ENCODE measurements at regions not wholly inside any gene's neighbourhood (a gene's known extent, or its start where the extent isn't known, plus 50 kb on each side); places are given as distances from the start of the nearest gene placed in this dataset.
"Not testable (repeated sequence)": the region's sequence is repeated elsewhere in the genome, so short reads cannot be mapped to it uniquely, and the experiment has no call there.

GRCh38 chr17:79560527-79560926 lies 50.3 kb downstream of the RBFOX3 start:
- no peak overlapping the region for H3K4me3 ChIP-seq (ENCODE audit: low read depth, low read length)

DNA sequence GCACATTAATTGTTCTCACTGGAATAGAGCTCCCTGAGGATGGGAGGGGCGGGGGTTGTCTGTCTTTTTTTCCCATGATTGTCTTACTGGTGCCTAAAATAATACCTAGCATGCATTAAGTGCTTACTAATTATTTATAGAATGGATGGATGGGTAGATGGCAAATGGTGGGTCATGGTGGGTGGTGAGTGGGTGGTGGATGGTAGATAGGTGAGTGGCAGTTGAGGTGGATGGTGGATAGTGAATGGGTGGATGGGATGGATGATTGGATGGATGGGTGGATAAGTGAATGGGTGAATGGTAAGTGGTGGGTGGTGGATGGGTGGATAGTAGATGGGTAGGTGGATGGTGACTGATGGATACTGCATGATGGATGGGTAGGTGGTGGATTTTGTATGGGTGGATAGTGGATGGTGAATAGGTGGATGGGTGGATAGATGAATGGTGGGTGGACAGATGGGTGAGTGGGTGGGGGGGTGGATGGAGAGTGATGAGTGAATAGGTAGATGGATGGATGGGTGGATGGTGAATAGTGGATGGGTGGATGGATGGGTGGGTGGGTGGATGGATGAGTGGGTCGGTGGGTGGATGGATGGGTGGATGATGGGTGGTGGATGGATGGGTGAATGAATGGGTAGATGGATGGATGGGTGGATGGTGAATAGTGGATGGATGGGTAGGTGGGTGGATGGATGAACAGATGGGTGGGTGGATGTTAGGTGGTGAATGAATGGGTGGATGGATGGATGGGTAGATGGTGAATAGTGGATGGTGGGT lies 51.6 kb downstream of the RBFOX3 start:
- no peak overlapping the region for H3K4me3 ChIP-seq (ENCODE audit: low read depth, low read length)

DNA sequence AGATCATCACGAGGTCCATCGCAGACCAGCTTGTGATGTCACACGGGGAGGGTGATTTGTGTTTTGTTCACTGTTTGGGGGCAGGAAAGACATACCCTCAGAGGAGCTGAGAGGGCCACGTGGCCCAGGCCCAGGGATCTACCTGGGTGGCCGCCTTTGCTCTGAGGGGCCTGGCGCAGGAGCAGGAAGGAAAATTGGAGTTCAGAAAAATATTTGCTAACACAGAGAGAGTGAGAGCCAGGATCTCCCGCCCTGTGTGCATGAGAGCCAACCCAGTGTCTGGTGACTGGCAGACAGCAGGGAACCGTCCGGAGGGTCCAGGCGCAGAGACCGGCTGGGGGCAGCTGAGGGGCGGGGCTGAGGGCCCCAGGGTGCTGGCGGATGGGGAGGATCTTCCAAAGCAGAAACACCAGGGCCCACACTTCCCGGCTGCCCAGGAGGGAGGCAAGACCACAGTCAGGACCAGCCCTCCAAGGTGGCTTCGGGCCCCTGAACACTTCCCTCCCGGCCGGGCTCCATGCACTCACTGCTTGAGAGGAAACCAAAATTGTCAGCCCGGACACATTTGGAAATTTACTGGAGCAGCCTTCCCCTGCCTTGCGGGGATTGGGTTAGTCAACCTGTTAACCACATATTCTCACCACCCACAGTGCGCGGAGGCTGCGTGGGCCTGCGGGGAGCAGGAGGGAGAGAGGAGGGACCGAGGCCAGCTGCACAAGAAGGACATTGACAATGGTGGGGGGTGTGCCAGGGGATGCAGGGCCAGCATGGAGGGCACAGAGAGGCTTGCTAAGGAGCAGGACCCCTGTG lies 52.6 kb downstream of the RBFOX3 start:
- no peak overlapping the region for H3K4me3 ChIP-seq (ENCODE audit: low read depth, low read length)

DNA sequence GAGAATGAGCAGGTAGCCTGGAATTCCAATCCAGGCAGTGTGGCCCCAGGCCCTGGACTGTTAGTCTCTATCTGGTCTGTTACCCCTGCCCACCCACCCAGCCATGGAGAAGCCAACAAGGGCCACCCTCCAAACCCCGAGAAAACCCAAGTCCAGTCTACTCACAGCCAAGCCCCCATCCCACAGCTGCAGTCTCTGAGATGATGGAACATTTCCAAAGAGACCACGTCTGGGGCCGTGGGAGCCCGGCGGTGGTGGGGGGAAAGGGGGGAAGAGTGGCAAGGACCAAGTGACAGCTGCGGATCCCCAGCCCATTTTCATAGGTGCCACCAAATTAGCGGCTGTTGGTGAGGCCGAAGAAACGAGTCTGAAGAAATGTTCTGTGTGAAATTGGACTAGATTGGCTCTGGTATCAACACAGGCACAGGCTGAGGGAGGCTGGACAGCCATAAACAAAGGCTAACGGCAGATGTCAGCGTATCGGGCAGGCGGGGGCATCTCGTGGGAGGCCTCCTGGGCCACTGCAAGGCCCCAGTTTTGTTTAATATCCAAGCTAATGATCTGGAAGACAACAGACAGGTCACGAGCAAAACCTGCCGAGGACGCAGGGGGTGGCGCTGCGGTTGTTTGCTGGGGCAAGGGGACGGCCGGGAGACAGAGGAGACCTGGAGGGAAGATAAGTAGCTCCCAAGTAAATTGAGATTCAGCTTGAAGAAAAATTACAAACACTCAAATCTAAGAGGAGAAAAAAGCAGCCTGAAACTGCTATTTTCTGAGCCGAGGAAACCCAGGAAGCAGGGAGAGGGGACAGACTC lies 53.4 kb downstream of the RBFOX3 start:
- H3K4me3 ChIP-seq (ENCODE audit: low read depth, low read length), result no peak overlapping the region

DNA sequence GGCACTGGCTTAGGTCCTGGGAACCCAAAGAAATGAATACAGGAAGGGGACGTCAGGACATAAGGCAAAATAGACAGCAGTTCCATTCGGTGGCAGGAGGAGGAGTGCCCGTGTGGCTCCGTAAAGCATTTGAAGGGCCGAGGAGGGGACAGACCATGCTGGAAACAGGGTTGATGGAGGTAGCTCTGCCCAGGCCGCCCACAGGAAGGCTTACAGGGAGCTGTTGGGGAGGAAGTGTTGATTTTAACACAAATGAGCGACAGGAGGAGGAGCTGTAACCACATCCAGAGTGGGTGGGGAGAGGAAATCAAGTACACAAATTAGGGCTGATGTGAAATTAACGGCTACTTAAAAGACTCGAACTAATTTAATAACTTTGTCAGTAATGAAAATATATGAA lies 54.6 kb downstream of the RBFOX3 start:
- H3K4me3 ChIP-seq (ENCODE audit: low read depth, low read length), result no peak overlapping the region

DNA sequence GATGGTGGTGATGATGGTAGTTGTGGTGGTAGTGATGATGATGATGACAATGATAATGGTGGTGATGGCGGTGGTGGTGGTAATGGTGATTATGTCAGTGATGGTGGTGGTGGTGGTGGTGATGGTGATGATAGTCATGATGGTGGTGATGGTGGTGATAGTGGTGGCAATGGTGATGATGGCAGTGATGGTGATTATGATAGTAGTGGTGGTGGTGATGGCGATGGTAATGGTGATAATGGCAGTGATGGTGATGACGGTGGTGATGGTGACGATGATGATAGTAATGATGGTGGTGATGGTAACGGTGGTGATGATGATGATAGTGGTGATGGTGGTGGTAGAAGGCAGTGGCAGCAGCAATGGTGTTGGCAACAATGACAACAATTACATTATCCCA lies 55.3 kb downstream of the RBFOX3 start:
- no peak overlapping the region for H3K4me3 ChIP-seq (ENCODE audit: low read depth, low read length)

- not testable (repeated sequence) for H3K4me3 ChIP-seq (ENCODE audit: low read depth, low read length)
These were observed 56.5 kb downstream of the RBFOX3 start for GRCh38 chr17:79554346-79554745.

GRCh38 chr17:79552824-79553223 lies 58.0 kb downstream of the RBFOX3 start:
- H3K4me3 ChIP-seq (ENCODE audit: low read depth, low read length), result no peak overlapping the region

DNA sequence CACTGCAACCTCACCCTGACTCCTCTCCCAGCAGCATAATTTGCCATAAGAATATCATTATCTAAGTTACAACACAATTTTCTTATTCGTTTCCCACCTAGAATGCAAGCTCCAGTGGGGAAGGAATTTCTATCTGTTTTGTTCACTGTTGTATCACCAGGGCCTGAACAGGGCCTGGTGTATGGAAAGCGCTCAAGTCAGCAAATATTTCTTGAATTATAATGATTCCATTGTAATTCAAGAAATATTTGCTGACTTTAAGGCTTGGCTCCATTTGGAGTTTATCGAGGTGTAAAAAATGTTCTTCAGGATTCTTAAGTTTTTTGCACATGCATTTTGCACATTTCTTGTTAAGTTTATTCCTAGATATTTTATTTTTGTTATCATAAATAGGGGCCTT lies 58.4 kb downstream of the RBFOX3 start:
- no peak overlapping the region for H3K4me3 ChIP-seq (ENCODE audit: low read depth, low read length)

DNA sequence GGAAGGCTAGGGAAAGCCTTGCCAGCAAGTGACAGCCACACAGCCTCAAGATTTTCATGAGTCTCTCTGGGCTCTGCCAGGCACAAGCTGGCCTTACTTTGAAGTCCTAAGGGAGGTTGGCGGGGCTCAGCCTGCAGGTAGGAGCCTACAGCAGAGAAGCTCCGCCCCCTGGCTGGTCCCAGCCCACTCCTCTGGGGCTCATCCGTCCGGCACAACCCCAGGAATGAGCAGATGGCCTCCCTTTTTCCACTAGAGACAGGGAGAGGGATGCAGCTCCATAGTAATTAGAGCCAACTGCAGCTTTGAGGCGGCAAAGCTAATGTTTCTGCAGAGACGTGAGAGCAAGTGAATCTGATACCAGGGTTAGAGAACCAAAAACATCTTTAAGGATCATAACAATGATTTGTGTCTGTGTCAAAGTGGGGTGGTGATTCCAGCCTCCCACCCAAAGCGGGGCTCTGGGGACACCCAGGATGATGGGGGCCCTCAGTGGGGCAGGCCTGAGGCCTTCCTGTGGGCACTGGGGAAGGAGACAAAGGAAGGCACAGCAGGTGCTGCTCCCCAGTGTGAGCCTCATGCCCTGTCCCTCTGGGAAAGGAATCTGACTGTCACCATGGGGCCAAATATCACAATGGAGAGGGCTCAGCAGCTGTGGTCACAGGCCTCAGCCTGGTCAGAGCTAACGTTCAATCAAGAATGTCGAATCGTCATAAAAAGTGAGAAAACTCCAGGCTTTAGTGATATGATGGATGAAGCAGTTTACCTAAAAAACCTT lies 61.5 kb downstream of the RBFOX3 start:
- H3K4me3 ChIP-seq (ENCODE audit: low read depth, low read length), result no peak overlapping the region

DNA sequence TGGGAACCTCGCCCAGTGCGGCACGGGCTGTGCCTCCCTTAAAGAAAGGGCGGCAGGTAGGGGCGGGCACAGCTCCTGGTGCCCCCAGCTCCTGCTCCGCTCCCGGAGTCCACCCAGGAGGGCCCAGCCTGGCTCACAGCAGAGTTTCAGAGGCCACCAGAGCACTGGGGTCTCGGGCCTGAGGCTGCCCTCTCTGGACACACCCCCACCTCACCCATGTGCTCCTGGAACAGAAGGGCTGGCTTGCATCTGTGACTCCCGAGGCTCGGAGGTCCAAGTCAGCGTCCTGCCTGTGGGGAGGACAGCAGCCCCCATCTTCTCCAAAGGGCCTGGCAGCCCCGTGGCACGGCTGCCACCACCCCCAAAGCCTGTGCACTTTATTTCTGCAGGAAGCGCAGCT lies 62.7 kb downstream of the RBFOX3 start:
- no peak overlapping the region for H3K4me3 ChIP-seq (ENCODE audit: low read depth, low read length)

DNA sequence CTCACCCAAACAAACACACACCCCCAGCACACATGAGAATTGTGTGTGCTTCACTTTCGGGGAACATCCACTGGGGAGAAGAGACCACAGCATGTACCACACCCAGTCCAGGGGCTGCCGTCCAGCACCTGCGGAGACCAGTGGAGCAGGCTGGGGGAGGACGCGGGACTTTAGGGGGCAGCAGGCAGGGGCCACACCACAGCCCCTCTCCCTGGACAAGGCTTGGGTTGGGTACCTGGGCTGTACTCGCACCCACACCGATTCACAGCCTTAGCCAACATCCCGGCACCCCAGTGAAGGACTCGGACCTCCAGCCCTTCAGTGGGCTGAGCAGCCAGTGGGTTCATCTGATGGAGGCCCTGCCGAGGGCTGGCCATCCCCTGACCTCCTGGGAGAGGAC lies 63.3 kb downstream of the RBFOX3 start:
- no peak overlapping the region for H3K4me3 ChIP-seq (ENCODE audit: low read depth, low read length)

DNA sequence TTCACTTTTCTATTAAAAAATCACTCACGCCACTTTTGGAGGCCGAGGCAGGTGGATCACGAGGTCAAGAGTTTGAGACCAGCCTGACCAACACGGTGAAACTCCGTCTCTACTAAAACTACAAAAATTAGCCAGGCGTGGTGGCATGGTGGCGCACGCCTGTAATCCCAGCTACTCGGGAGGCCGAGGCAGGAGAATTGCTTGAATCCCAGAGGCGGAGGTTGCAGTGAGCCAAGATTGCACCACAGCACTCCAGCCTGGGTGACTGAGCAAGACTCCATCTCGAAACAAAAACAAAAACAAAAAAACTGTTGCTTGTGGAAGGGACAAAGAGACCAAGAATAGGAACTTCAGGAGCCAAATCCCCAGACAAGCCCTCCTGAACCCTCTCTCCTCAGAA lies 63.7 kb downstream of the RBFOX3 start:
- H3K4me3 ChIP-seq (ENCODE audit: low read depth, low read length), result not testable (repeated sequence)

GRCh38 chr17:79546386-79546785 lies 64.5 kb downstream of the RBFOX3 start:
- no peak overlapping the region for H3K4me3 ChIP-seq (ENCODE audit: low read depth, low read length)

DNA sequence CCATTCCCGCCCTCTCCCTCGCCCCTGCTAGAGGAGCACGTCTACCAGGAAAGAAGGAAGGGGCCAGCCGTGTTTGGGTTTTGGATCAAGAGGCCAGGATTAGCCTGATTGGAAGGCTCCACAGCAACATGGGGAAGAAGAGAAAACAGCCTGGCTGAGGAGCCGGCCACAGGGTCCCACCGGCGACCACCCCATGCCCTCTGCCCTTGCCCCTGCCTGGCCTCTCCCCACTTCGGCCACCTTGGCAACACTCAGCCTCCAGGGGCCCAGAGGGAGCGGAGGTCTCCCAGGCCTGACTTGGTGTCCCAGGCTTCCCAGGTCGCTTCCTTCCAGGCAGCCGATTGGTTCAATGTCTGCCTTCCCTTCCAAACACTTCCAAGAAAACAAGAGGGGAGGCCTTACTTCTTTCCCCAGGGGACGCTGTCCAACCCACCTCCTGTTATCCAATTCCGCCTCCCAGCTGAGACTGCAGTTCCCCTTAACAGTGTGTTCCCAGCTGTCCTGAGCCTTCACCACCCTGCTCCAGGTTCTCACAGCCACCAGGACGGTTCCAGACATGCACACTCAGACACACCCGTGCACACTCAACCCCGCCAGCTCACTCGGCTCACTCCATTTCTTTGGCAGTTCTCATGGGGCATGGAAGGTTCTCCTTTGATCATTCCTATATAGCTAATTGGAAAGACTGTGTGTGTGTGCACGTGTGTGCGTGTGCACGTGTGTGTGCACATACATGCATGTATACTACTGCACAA lies 65.4 kb downstream of the RBFOX3 start:
- H3K4me3 ChIP-seq (ENCODE audit: low read depth, low read length), result no peak overlapping the region

DNA sequence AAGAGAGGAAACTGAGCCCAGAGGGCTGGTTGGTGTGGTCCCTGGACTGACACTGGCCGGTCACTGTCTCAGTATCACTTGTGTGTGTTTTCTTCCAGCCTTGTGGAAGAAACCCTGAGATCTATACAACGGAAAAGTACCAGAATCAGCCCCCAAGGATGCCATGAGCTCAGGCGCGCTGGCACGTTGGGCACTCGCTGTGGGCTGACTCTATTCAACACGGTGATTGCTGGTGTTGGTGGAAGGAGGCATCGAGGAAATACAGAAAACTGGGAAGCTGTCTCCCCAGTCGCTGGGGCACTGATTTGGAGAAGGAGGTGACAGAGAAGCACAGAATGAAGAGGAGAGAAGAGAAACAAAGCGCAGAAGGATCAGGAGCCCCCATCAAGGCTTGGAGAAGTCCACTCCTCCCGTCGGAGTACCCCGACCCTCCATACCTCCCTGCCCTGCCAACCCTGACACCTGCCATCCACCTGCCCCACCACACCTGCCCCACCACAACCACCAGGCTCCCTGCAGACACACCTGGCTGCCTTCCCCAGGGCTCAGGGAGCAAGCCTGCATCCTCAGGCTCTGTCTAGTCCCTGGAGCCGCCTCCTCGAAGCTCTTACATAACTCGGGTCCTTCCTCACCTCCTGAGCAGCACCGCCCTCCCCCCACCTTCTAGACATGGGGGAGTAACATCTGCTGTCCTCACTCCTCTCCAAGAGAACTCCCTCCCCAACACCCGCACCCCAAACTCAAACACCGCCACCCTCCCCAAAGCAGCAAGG lies 66.5 kb downstream of the RBFOX3 start:
- no peak overlapping the region for H3K4me3 ChIP-seq (ENCODE audit: low read depth, low read length)

GRCh38 chr17:79543531-79543930 lies 67.3 kb downstream of the RBFOX3 start:
- H3K4me3 ChIP-seq (ENCODE audit: low read depth, low read length), result no peak overlapping the region

DNA sequence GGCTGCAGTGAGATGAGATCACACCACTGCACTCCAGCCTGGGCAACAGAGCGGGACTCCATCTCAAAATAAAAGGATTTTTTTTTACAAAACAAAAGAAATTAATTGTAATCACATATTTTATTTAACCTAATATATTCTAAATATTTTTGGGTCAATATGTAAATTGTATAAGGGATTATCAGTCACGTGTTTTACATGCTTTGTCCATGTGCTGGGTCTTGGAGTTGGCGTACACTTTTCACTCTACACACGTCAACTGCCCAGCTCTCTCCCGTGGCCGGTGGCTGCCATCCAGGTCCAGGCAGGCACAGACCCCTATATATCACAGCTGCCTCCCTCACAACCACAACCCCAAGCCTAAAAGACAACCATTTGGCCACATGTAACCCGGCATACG lies 68.1 kb downstream of the RBFOX3 start:
- H3K4me3 ChIP-seq (ENCODE audit: low read depth, low read length), result no peak overlapping the region
